ENCODE measurements at regions not wholly inside any gene's neighbourhood (a gene's known extent, or its start where the extent isn't known, plus 50 kb on each side); places are given as distances from the start of the nearest gene placed in this dataset.

DNA sequence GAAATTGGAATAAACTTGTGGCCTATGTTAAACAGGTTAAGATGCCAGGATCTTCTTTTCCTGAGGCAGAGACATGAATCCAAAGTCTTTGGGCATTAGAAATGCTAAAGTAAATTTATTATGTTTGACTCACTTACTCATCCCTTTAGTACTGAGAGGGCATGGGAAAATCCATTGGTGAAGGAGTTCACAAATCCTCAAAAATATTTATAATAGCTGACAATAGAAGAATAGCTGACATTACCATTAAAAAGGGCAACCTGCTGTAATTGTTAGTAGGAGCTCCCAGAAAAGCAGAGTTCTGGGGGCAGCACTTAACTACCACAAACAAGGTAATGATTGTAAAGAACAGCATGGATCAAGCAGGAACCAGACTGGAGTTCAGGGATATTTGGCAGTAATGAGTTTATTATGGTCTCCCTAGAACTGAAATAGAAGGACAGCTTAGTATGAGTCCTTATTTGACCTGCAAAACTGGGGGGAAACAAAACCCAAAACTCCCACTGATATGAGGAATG, 285.8 kb upstream of the KLHL1 start (continued):
- TF ChIP-seq, protein P1, sequence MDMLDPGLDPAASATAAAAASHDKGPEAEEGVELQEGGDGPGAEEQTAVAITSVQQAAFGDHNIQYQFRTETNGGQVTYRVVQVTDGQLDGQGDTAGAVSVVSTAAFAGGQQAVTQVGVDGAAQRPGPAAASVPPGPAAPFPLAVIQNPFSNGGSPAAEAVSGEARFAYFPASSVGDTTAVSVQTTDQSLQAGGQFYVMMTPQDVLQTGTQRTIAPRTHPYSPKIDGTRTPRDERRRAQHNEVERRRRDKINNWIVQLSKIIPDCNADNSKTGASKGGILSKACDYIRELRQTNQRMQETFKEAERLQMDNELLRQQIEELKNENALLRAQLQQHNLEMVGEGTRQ (IDR thresholded peaks at IDR 0.05; ENCODE audit: borderline replicate concordance, low read depth, low read length), result no peak

DNA sequence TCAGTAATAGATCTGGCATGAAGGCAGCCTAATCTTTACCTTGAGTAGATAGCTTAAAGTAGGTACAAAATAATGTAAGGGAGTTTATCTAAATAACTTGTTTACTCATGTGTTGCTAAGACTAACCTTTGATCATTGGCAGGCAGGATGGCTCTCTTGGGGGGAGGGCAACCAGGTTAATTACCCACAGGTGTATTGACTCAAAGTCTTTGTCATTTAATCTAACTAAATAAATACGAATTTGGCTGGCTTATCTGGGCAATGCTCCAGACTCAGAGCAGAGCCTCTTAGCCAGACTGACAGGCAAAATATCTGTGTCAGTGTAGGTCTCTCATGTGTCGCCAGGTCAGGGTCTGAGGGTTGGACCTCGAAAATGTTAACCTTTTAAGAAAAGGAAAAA, 283.4 kb upstream of the KLHL1 start:
- no peak overlapping the region for H3K9ac ChIP-seq
- H3K27ac ChIP-seq (ENCODE audit: low read depth in 2 of 2, low read length in 1 of 2), result no peak overlapping the region
- DNase-seq, result no peak
- H3K9me3 ChIP-seq, result no peaks in the 10 kb centered on the region
- H3K36me3 ChIP-seq (replicated peaks in 1 of 2; ENCODE audit: control insufficient read depth in 1 of 2, insufficient read depth in 2 of 2, low read length in 1 of 2), result no peaks in the 10 kb centered on the region
- no peaks in the 10 kb centered on the region; a peak in 2 of 4 replicates for H3K4me1 ChIP-seq (ENCODE audit: control insufficient read depth in 1 of 2, insufficient read depth in 2 of 2, low read depth in 1 of 2, low read length in 1 of 2)
- no peaks in the 10 kb centered on the region for H4K20me1 ChIP-seq (ENCODE audit: insufficient read depth)
- CTCF ChIA-PET, result interaction anchor here (1.1 kb wide), 1 partner anchor 27 kb away, joined by 3 read pairs; no protein-coding TSS in a partner anchor
- H3K4me3 ChIP-seq (ENCODE audit: low read depth in 2 of 2, low read length in 1 of 2), result no peak overlapping the region
- H2AFZ ChIP-seq (ENCODE audit: low read depth), result no peak overlapping the region
- H3K79me2 ChIP-seq (ENCODE audit: insufficient read depth), result no peaks in the 10 kb centered on the region
- no peak overlapping the region for H3K4me2 ChIP-seq
- no peaks in the 10 kb centered on the region for H3K27me3 ChIP-seq (ENCODE audit: insufficient read depth)
- POLR2A ChIA-PET, result interaction anchor here (0.7 kb wide), 1 partner anchor 1243 kb away, joined by 3 read pairs; no protein-coding TSS in a partner anchor
- TF ChIP-seq, protein P2, sequence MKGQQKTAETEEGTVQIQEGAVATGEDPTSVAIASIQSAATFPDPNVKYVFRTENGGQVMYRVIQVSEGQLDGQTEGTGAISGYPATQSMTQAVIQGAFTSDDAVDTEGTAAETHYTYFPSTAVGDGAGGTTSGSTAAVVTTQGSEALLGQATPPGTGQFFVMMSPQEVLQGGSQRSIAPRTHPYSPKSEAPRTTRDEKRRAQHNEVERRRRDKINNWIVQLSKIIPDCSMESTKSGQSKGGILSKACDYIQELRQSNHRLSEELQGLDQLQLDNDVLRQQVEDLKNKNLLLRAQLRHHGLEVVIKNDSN (IDR thresholded peaks at IDR 0.05; ENCODE audit: borderline replicate concordance, low read depth), result no peak
- TF ChIP-seq, protein P3, sequence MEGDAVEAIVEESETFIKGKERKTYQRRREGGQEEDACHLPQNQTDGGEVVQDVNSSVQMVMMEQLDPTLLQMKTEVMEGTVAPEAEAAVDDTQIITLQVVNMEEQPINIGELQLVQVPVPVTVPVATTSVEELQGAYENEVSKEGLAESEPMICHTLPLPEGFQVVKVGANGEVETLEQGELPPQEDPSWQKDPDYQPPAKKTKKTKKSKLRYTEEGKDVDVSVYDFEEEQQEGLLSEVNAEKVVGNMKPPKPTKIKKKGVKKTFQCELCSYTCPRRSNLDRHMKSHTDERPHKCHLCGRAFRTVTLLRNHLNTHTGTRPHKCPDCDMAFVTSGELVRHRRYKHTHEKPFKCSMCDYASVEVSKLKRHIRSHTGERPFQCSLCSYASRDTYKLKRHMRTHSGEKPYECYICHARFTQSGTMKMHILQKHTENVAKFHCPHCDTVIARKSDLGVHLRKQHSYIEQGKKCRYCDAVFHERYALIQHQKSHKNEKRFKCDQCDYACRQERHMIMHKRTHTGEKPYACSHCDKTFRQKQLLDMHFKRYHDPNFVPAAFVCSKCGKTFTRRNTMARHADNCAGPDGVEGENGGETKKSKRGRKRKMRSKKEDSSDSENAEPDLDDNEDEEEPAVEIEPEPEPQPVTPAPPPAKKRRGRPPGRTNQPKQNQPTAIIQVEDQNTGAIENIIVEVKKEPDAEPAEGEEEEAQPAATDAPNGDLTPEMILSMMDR (IDR thresholded peaks at IDR 0.05), result no peak
- TF ChIP-seq RAD21 (IDR thresholded peaks at IDR 0.05; ENCODE audit: low read length) (no peak), SIN3A (IDR thresholded peaks at IDR 0.05; ENCODE audit: borderline replicate concordance, low read depth, low read length) (no peak), CHD2 (IDR thresholded peaks at IDR 0.05; ENCODE audit: low read length, partially characterized antibody) (no peak), EZH2phosphoT487 (IDR thresholded peaks at IDR 0.05; ENCODE audit: borderline replicate concordance, low read depth) (no peak)
- H3K9me2 ChIP-seq, result no peaks in the 10 kb centered on the region
- WGBS (ENCODE audit: low lambda C conversion rate), result 29% methylated on average over 3 of the region's 3 CpGs
- H3F3A ChIP-seq (replicated peaks; ENCODE audit: insufficient read depth), result no peaks in the 10 kb centered on the region

DNA sequence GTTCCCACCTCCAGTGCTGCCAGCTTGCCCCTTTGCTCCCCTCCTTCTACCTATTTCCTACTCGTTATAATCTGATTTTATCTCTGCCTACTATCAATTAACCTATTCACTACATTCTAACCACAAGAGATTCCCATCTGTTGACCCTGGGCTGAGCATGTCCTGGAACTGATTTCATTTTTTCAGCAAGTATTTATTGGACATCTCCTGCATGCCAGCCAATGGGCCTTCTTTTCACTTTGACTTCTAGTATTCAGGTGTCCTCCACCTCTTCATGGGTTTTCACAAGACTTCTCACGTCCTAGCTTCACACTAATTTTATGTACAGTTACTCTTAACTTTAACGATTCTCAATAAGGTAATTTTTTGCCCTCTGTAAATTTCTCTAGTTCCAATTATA, 282.7 kb upstream of the KLHL1 start:
- H3K4me1 ChIP-seq (ENCODE audit: control insufficient read depth in 1 of 2, insufficient read depth in 2 of 2, low read depth in 1 of 2, low read length in 1 of 2), result no peaks in the 10 kb centered on the region; a peak in 2 of 4 replicates
- CTCF ChIA-PET, result interaction anchor here (1.1 to 1.3 kb wide), 2 partner anchors 26 to 46 kb away, joined by 3 read pairs; no protein-coding TSS in a partner anchor
- H3K4me3 ChIP-seq (ENCODE audit: low read depth in 2 of 2, low read length in 1 of 2), result no peak overlapping the region
- H3K4me2 ChIP-seq, result no peak overlapping the region
- no peaks in the 10 kb centered on the region for H3K36me3 ChIP-seq (replicated peaks in 1 of 2; ENCODE audit: control insufficient read depth in 1 of 2, insufficient read depth in 2 of 2, low read length in 1 of 2)
- no peak overlapping the region for H2AFZ ChIP-seq (ENCODE audit: low read depth)
- no peak overlapping the region for H3K9ac ChIP-seq
- H3K27me3 ChIP-seq (ENCODE audit: insufficient read depth), result no peaks in the 10 kb centered on the region
- DNase-seq, result no peak
- H3K9me2 ChIP-seq, result no peaks in the 10 kb centered on the region
- H3F3A ChIP-seq (replicated peaks; ENCODE audit: insufficient read depth), result no peaks in the 10 kb centered on the region
- H3K27ac ChIP-seq (ENCODE audit: low read depth in 2 of 2, low read length in 1 of 2), result no peak overlapping the region
- no peaks in the 10 kb centered on the region for H4K20me1 ChIP-seq (ENCODE audit: insufficient read depth)
- 30% methylated on average over 3 of the region's 3 CpGs for WGBS (ENCODE audit: low lambda C conversion rate)
- no peaks in the 10 kb centered on the region for H3K9me3 ChIP-seq
- H3K79me2 ChIP-seq (ENCODE audit: insufficient read depth), result no peaks in the 10 kb centered on the region
- no peak for TF ChIP-seq ELF1 (IDR thresholded peaks at IDR 0.05)
- TF ChIP-seq RCOR1 (IDR thresholded peaks at IDR 0.05; ENCODE audit: low read length), result no peak
- TF ChIP-seq TCF12 (IDR thresholded peaks at IDR 0.05), result no peak
- no peak for TF ChIP-seq CHD2 (IDR thresholded peaks at IDR 0.05; ENCODE audit: low read length, partially characterized antibody)
- no peak for TF ChIP-seq YY1 (IDR thresholded peaks at IDR 0.05; ENCODE audit: low read depth)
- POLR2A ChIA-PET, result interaction anchor here (0.7 kb wide), 1 partner anchor 1243 kb away, joined by 3 read pairs; no protein-coding TSS in a partner anchor
